Common myeloid progenitor, CD34-positive (primary cell): ENCODE measurements at regions not wholly inside any gene's neighbourhood (a gene's known extent, or its start where the extent isn't known, plus 50 kb on each side); places are given as distances from the start of the nearest gene placed in this dataset.
"Not testable (repeated sequence)": the region's sequence is repeated elsewhere in the genome, so short reads cannot be mapped to it uniquely, and the experiment has no call there.

ENCODE experiments used
- CTCF ChIA-PET: fragments of 350-600 bp; sonication (Branson Sonifier 250); formaldehyde crosslinking; loops from one replicate; lab custom pipeline; 2021; ENCODE audit warnings: antibody characterized with exemption; lab: Charles Lee
- POLR2A ChIA-PET: fragments of 350-600 bp; sonication (Branson Sonifier 250); formaldehyde crosslinking; loops from one replicate; lab custom pipeline; 2021; ENCODE audit warnings: antibody characterized with exemption; lab: Charles Lee
- DNase-seq, 3 donors: peaks; one replicate each; pipeline versions ENCODE4 v3.0.0 to v3.0.0-alpha.2; 2013
- H3K27ac ChIP-seq, 2 experiments: 1 replicate in 1 of 2; 2 replicates in 1 of 2; pipeline ENCODE4 v1.7.0; 2013; ENCODE audit warnings: inconsistent platforms in 2 of 2, low read length in 2 of 2, mild to moderate bottlenecking in 2 of 2, low read depth in 1 of 2, moderate library complexity in 1 of 2; ENCODE audit not compliant: severe bottlenecking in 2 of 2, insufficient read depth in 1 of 2, poor library complexity in 1 of 2
- H3K27me3 ChIP-seq, 5 experiments: replicated peaks in 2 of 5; 1 replicate in 3 of 5; 2 replicates in 2 of 5; pipeline versions ENCODE4 v1.6.1 to v1.7.0; 2013; ENCODE audit warnings: low read length in 4 of 5, mild to moderate bottlenecking in 2 of 5, moderate library complexity in 2 of 5, inconsistent platforms in 1 of 5; ENCODE audit not compliant: insufficient read depth in 5 of 5, control insufficient read depth in 4 of 5
- H3K36me3 ChIP-seq, 4 experiments: 1 replicate in 2 of 4; 2 replicates in 2 of 4; pipeline versions ENCODE4 v1.6.1 to v1.7.0; 2013; ENCODE audit warnings: low read length in 3 of 4, control low read depth in 1 of 4, mild to moderate bottlenecking in 1 of 4; ENCODE audit not compliant: control insufficient read depth in 4 of 4, insufficient read depth in 4 of 4
- H3K4me1 ChIP-seq, 4 experiments: 1 replicate in 3 of 4; 2 replicates in 1 of 4; pipeline versions ENCODE4 v1.6.1 to v1.7.1; 2013; ENCODE audit warnings: low read length in 3 of 4, mild to moderate bottlenecking in 3 of 4, control low read depth in 1 of 4, inconsistent platforms in 1 of 4, moderate library complexity in 1 of 4; ENCODE audit not compliant: control insufficient read depth in 4 of 4, insufficient read depth in 4 of 4; ENCODE audit errors: control extremely low read depth in 1 of 4
- H3K4me3 ChIP-seq, 7 experiments: 1 replicate in 4 of 7; 2 replicates in 3 of 7; pipeline versions ENCODE4 v1.5.1 to v1.7.0; 2013; ENCODE audit warnings: mild to moderate bottlenecking in 7 of 7, low read length in 6 of 7, moderate library complexity in 6 of 7, inconsistent platforms in 2 of 7, low read depth in 2 of 7, control low read depth in 1 of 7; ENCODE audit not compliant: insufficient read depth in 4 of 7, control insufficient read depth in 1 of 7; ENCODE audit errors: extremely low read depth in 1 of 7
- H3K9me3 ChIP-seq, 5 experiments: 1 replicate in 4 of 5; 2 replicates in 1 of 5; pipeline versions ENCODE4 v1.6.1 to v1.7.1; 2013; ENCODE audit warnings: low read length in 4 of 5, mild to moderate bottlenecking in 2 of 5, inconsistent platforms in 1 of 5, low read depth in 1 of 5, moderate library complexity in 1 of 5; ENCODE audit not compliant: control insufficient read depth in 4 of 5, insufficient read depth in 2 of 5; ENCODE audit errors: control extremely low read depth in 1 of 5
- WGBS: methylation state at CpG from one replicate; pipeline ENCODE4 v1.1.5; 2013; ENCODE audit not compliant: insufficient coverage; 5-methylcytosine and 5-hydroxymethylcytosine counted together

GRCh38 chr10:64873088-64873487, 1351.9 kb downstream of the REEP3 start:
- Histone ChIP-seq H3K4me3 (no peak overlapping the region), H3K27ac (no peak overlapping the region), H3K4me1 (no peaks in the 10 kb centered on the region), H3K9me3 (no peaks in the 10 kb centered on the region), H3K27me3 (no peaks in the 10 kb centered on the region), H3K36me3 (no peaks in the 10 kb centered on the region)
- DNase-seq = no peak
- no CpG with 5 or more reads among the region's 3 CpGs for WGBS
- CTCF ChIA-PET = no interaction called here
- POLR2A ChIA-PET = no interaction called here

- H3K4me3 ChIP-seq = no peak overlapping the region
- POLR2A ChIA-PET = no interaction called here
Measured at GRCh38 chr10:64873959-64874358, 1352.8 kb downstream of the REEP3 start.

GRCh38 chr10:64880546-64880945, 1359.3 kb downstream of the REEP3 start:
- Histone ChIP-seq H3K27me3 (peaks cover 0 to 2% (median 0%) of the 10 kb centered on the region in 5 experiments), H3K27ac (no peak overlapping the region), H3K36me3 (no peaks in the 10 kb centered on the region), H3K9me3 (no peaks in the 10 kb centered on the region), H3K4me1 (no peaks in the 10 kb centered on the region), H3K4me3 (no peak overlapping the region)
- DNase-seq = no peak
- POLR2A ChIA-PET = no interaction called here
- CTCF ChIA-PET = interaction anchor here (1.0 kb wide), 1 partner anchor 16 kb away, joined by 3 read pairs; no protein-coding TSS in a partner anchor
- WGBS = 97% methylated on average over 3 of the region's 3 CpGs

More at GRCh38 chr10:64873959-64874358, 1352.8 kb downstream of the REEP3 start:
- CTCF ChIA-PET = no interaction called here
- no peak for DNase-seq
- WGBS = 100% methylated on average over 1 of the region's 2 CpGs
- no peaks in the 10 kb centered on the region for H3K9me3 ChIP-seq
- H3K36me3 ChIP-seq = no peaks in the 10 kb centered on the region
- H3K27me3 ChIP-seq = no peaks in the 10 kb centered on the region
- no peak overlapping the region for H3K27ac ChIP-seq
- no peaks in the 10 kb centered on the region for H3K4me1 ChIP-seq

- Histone ChIP-seq H3K36me3 (no peaks in the 10 kb centered on the region), H3K4me1 (no peaks in the 10 kb centered on the region), H3K4me3 (no peak overlapping the region), H3K9me3 (no peaks in the 10 kb centered on the region), H3K27ac (no peak overlapping the region), H3K27me3 (peaks cover 0 to 2% (median 0%) of the 10 kb centered on the region in 5 experiments)
- ChIA-PET POLR2A (no interaction called here), CTCF (interaction anchor here (1.0 kb wide), 1 partner anchor 15 kb away, joined by 3 read pairs; no protein-coding TSS in a partner anchor)
- DNase-seq = no peak
Measured at GRCh38 chr10:64881257-64881656, 1360.1 kb downstream of the REEP3 start.

GRCh38 chr10:64896582-64896981, 1375.4 kb downstream of the REEP3 start:
- Histone ChIP-seq H3K9me3 (peaks cover 0 to 3% (median 0%) of the 10 kb centered on the region in 5 experiments), H3K4me1 (no peaks in the 10 kb centered on the region), H3K4me3 (no peak overlapping the region), H3K27ac (no peak overlapping the region), H3K27me3 (no peaks in the 10 kb centered on the region), H3K36me3 (no peaks in the 10 kb centered on the region)
- 83% methylated on average over 1 of the region's 1 CpG for WGBS
- ChIA-PET POLR2A (no interaction called here), CTCF (interaction anchor here (0.8 to 0.9 kb wide), 2 partner anchors 16 to 86 kb away, joined by 3 read pairs; no protein-coding TSS in a partner anchor)
- DNase-seq = no peak

- POLR2A ChIA-PET, H3K4me1 ChIP-seq, CTCF ChIA-PET, H3K27me3 ChIP-seq, H3K9me3 ChIP-seq, DNase-seq, H3K4me3 ChIP-seq, H3K36me3 ChIP-seq, H3K27ac ChIP-seq: not testable (repeated sequence)
- 20% methylated on average over 1 of the region's 2 CpGs for WGBS
Measured at GRCh38 chr10:64906311-64906710, 1385.1 kb downstream of the REEP3 start.

- DNase-seq, H3K27ac ChIP-seq, CTCF ChIA-PET, H3K36me3 ChIP-seq, H3K4me1 ChIP-seq, H3K27me3 ChIP-seq, H3K4me3 ChIP-seq, POLR2A ChIA-PET, H3K9me3 ChIP-seq: not testable (repeated sequence)
- WGBS = 56% methylated on average over 14 of the region's 21 CpGs
Measured at GRCh38 chr10:64924306-64924705, 1403.1 kb downstream of the REEP3 start.
